ENCODE measurements at regions not wholly inside any gene's neighbourhood (a gene's known extent, or its start where the extent isn't known, plus 50 kb on each side); places are given as distances from the start of the nearest gene placed in this dataset.
A peak's percentile ranks its signal among the peaks of the same experiment; 100 is the strongest.
"Not testable (repeated sequence)": the region's sequence is repeated elsewhere in the genome, so short reads cannot be mapped to it uniquely, and the experiment has no call there.

DNA sequence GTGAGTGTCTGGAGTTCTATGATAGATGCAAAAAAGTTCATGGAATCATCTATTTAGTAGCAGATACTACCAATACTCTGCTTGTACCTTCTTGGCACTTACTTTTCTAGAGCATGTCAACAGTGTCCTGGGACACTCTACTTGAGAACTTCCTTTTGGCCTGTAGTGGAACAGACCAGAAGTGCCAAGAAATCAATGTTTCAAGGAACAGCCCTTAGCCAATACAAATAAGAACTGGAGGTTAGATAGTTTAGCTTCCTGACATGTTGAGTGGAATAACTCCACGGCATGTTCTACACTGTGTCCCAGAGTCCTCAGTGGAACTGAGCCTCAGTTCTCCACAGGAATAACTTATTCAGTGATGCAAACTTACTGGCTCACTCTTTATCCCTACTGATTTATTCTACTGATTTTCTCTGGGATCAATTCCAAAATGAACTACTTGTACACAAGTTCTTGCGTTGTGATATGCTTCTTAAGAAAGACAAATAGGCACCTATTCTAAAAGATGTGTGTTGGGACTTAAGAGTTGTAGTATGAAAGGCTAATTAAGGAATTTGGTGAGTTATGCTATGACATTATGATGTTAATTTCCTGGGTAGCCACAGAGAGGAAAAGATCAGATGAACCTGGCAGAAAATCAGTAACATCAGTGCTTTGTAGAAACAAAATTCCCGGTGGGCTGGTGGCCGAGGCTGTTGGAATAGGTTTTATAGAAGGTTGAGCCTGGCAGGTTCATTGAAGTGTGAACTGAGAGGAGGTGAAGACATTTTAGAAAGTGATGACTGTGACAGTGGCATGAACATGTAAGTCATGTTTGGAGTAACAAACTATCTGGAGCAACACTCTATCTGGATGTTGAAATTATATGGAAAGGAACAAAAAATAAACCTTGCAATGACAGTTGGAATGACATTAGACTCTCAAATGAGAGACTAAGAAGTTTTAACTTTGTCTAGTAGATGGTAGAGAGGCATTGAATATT is 101.8 kb upstream of the RBMS3 start:
- no peaks in the 10 kb centered on the region for H3K27me3 Mint-ChIP-seq
- peaks cover 6 to 11% of the 10 kb centered on the region in 2 donors for H3K9me3 Mint-ChIP-seq
- H3K4me3 Mint-ChIP-seq = no peak overlapping the region
- H3K27ac Mint-ChIP-seq = peak overlapping the region in 1 of 2 donors; percentile 19
- ATAC-seq (no peak), DNase-seq (no peak)
- H3K4me1 Mint-ChIP-seq = peaks cover 7% of the 10 kb centered on the region

DNA sequence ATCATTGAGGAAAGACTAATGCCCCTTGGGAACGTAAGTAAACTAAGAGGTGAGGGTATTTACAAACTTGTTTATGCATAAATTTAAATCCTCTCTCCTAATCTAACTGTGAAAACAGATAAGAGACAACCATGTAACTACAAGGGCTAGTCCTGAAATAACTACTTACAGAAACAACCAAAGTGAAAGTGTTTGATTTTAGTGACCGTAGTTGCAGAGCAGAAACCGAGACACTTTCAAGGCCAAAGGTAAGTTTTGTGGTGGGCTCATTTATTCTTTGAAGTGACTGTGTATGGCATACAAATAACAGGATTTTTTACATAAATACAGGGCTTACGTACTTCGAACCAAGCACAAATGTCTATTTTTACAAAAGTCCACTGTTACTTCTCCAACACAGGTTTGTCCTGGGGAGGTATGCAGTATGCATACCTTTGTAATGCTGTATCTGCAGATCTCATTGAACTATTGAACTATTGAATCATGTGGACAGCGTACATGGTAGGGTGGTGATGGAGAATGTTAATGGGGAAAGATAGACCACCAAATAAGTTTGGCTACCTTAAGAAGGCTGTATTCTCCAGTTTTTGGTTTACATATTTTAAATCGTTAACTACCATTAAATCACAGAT is 99.6 kb upstream of the RBMS3 start:
- peaks cover 12% of the 10 kb centered on the region for H3K4me1 Mint-ChIP-seq
- no peak overlapping the region for H3K27ac Mint-ChIP-seq
- no peaks in the 10 kb centered on the region for H3K9me3 Mint-ChIP-seq
- ATAC-seq (no peak), DNase-seq (no peak)
- no peak overlapping the region for H3K4me3 Mint-ChIP-seq
- no peaks in the 10 kb centered on the region for H3K27me3 Mint-ChIP-seq

DNA sequence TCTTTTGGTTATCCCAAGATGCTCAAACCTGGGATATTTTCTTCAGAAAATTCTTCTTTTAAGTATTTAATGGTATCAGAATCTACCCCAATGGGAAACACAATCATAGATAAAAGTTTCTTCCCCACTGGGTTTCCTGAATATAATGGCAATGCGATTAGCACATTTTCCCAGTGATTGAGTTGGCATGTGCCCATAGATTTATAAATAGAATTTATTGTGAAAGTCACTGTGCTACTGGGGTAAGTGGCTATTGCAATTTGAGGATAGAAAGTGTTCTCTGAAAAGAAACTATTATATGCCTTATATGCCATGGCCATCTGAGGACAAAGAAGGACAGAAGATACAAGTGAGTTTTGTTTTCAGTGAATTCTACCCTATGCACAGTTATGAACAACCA is 99.0 kb upstream of the RBMS3 start:
- ATAC-seq (no peak), DNase-seq (no peak)
- Mint-ChIP-seq H3K27me3 (no peaks in the 10 kb centered on the region), H3K4me1 (peaks cover 17% of the 10 kb centered on the region), H3K27ac (no peak overlapping the region), H3K9me3 (no peaks in the 10 kb centered on the region), H3K4me3 (no peak overlapping the region)

DNA sequence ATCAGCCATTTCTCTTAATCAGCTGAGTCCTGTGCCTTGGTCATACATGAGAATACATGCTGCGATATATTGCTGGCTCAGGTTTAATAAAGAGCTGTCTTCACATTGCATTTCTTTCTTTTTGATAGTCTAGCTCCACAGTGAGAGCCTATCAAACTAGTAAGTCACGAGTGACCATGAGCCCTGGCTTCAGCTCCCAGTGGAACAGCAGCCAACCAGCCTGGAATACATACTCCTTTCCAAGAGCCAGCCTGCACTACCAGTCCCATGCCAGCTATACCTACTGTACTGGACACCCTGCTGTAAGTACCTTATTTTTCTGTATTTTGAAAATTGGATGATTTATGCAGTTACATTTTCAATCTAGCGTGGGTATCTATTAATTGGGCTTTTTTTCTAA is 98.0 kb upstream of the RBMS3 start:
- not testable (repeated sequence) for H3K4me3 Mint-ChIP-seq, H3K9me3 Mint-ChIP-seq, H3K27me3 Mint-ChIP-seq, DNase-seq, ATAC-seq
- peaks cover 22% of the 10 kb centered on the region for H3K4me1 Mint-ChIP-seq
- peak overlapping the region; percentile 54 to 84 for H3K27ac Mint-ChIP-seq

GRCh38 chr3:29183346-29184087 is 97.4 kb upstream of the RBMS3 start:
- peaks cover 22% of the 10 kb centered on the region for H3K4me1 Mint-ChIP-seq
- no peaks in the 10 kb centered on the region for H3K9me3 Mint-ChIP-seq
- peak overlapping the region in 1 of 2 donors; percentile 2 for H3K4me3 Mint-ChIP-seq
- DNase-seq = peak; percentile 21 to 64
- ATAC-seq = peak; percentile 87
- peak overlapping the region; percentile 54 to 84 for H3K27ac Mint-ChIP-seq
- H3K27me3 Mint-ChIP-seq = no peaks in the 10 kb centered on the region

GRCh38 chr3:29185706-29186105 is 95.2 kb upstream of the RBMS3 start:
- no peaks in the 10 kb centered on the region for H3K27me3 Mint-ChIP-seq

DNA sequence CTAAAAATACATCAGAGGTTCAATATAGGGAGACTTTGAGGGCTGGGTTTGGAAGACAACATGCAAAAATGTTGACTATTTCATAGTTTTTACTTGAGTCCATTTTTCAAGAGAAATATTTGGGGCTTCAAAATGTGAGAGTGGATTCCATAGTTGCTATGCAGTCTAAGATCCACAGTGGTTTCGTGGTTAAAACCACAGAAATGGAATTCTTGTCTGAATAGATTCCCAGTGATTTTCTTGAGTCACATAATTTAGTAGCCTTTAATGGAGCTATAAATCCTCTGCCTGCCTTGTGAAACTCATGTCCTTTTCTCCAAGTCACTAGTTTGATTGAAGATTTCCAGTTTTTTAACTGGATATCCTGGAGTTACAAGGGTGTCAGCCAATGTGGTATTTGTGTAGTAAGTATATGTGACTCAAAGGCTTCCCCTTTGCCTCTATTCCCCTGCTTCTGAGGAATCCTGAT is 94.7 kb upstream of the RBMS3 start:
- H3K27ac Mint-ChIP-seq = no peak overlapping the region
- DNase-seq (no peak), ATAC-seq (no peak)
- H3K27me3 Mint-ChIP-seq = no peaks in the 10 kb centered on the region
- H3K4me3 Mint-ChIP-seq = no peak overlapping the region
- peaks cover 22% of the 10 kb centered on the region for H3K4me1 Mint-ChIP-seq
- peaks cover 0 to 3% of the 10 kb centered on the region in 2 donors for H3K9me3 Mint-ChIP-seq

More at GRCh38 chr3:29185706-29186105, 95.2 kb upstream of the RBMS3 start:
- Mint-ChIP-seq H3K4me1 (peaks cover 22% of the 10 kb centered on the region), H3K27ac (peak overlapping the region in 1 of 2 donors; percentile 52), H3K9me3 (no peaks in the 10 kb centered on the region), H3K4me3 (no peak overlapping the region)
- DNase-seq (no peak), ATAC-seq (no peak)

DNA sequence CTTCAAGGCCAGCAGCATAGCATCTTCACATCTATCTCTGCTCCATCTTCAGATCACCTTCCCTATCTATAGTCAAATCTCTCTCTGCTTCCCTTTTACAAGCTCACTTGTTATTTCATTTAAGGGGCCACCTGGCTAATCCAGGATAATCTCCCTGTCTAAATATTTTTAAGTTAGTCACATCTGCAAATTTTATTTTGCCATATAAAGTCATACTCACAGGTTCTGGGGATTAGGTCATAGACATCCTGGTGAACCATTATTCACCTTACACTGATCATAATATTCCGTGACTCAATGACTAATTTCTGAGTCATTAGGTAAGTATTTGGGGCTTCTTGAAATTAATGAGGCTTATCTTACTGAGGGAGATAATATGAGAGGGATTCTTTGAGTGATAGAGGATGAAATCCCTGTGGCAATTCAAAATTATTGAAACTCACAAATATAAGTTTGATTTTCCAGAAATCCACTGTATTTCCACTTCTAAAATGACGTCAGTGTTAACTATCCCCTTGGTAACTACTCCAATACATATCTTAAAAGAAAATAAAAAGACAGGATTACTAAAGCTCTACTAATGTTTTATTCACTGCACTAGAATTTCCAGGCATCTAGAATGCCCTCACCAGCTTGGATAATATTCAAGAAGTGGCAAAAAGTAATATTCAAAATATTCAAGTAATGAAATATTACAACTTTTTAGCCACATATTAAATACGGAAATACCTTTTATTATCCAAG is 93.7 kb upstream of the RBMS3 start:
- H3K9me3 Mint-ChIP-seq = peaks cover 0 to 13% of the 10 kb centered on the region in 2 donors
- ATAC-seq = peak; percentile 38
- H3K27ac Mint-ChIP-seq = peak overlapping the region in 1 of 2 donors; percentile 73
- H3K4me3 Mint-ChIP-seq = peak overlapping the region in 1 of 2 donors; percentile 30
- peaks cover 22% of the 10 kb centered on the region for H3K4me1 Mint-ChIP-seq
- H3K27me3 Mint-ChIP-seq = no peaks in the 10 kb centered on the region
- DNase-seq = no peak

- DNase-seq (no peak), ATAC-seq (no peak)
- Mint-ChIP-seq H3K27me3 (no peaks in the 10 kb centered on the region), H3K4me1 (peaks cover 16% of the 10 kb centered on the region), H3K4me3 (no peak overlapping the region), H3K9me3 (peaks cover 0 to 22% of the 10 kb centered on the region in 2 donors), H3K27ac (no peak overlapping the region)
These were observed 91.5 kb upstream of the RBMS3 start for GRCh38 chr3:29189328-29189727.

- ATAC-seq (no peak), DNase-seq (no peak)
- H3K9me3 Mint-ChIP-seq = peaks cover 9 to 23% of the 10 kb centered on the region in 2 donors
- no peak overlapping the region for H3K4me3 Mint-ChIP-seq
- H3K4me1 Mint-ChIP-seq = no peaks in the 10 kb centered on the region
- no peaks in the 10 kb centered on the region for H3K27me3 Mint-ChIP-seq
- H3K27ac Mint-ChIP-seq = no peak overlapping the region
These were observed 86.7 kb upstream of the RBMS3 start for GRCh38 chr3:29194139-29194538.

GRCh38 chr3:29195056-29195455 is 85.8 kb upstream of the RBMS3 start:
- Mint-ChIP-seq H3K27me3 (no peaks in the 10 kb centered on the region), H3K27ac (no peak overlapping the region), H3K4me3 (no peak overlapping the region), H3K9me3 (peaks cover 9 to 23% of the 10 kb centered on the region in 2 donors), H3K4me1 (no peaks in the 10 kb centered on the region)
- no peak for ATAC-seq
- DNase-seq = no peak

GRCh38 chr3:29201604-29202003 is 79.3 kb upstream of the RBMS3 start:
- Mint-ChIP-seq H3K4me3 (no peak overlapping the region), H3K9me3 (no peaks in the 10 kb centered on the region), H3K4me1 (no peaks in the 10 kb centered on the region), H3K27me3 (no peaks in the 10 kb centered on the region), H3K27ac (no peak overlapping the region)
- DNase-seq (no peak), ATAC-seq (no peak)

DNA sequence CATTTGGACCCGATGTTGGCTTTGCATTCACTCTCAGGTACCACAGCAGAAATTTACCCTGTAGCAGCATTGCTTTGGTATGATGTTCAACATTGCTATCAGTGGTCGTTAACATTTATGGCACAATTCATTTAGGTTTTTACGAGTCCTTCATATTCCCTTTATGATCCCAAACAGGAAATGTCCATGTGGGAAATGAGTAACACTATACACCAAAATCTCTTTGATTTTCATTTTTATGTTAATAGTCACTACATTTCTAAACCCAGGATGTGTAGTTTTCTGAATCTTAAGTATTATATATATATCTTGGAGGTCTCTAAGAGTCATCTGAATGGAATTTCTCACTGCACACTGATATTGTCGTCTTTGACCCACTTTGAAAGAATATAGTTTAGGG is 78.5 kb upstream of the RBMS3 start:
- ATAC-seq = no peak
- Mint-ChIP-seq H3K9me3 (no peaks in the 10 kb centered on the region), H3K27ac (no peak overlapping the region)

DNA sequence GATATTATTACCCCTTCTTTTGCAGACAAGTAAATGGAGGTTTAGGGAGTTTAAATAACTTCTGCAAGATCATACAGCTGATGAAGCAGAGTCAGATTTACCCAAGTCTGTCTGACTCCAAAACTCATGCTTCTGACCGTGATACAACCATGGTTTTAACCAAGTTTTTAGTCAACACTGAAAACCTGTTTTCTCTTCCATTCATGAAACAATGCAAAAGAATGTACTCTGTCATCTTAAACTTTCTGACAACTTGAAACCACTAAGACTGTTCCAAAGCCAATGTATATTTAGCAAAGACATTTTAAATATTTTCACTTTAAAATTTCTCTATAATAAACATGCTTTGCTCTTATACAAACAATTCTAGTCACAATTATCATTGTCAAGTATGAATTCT is 77.0 kb upstream of the RBMS3 start:
- Mint-ChIP-seq H3K9me3 (no peaks in the 10 kb centered on the region), H3K4me1 (no peaks in the 10 kb centered on the region), H3K4me3 (no peak overlapping the region), H3K27ac (no peak overlapping the region), H3K27me3 (no peaks in the 10 kb centered on the region)
- DNase-seq = no peak
- no peak for ATAC-seq

More for the DNA sequence above, 78.5 kb upstream of the RBMS3 start:
- DNase-seq = no peak
- no peaks in the 10 kb centered on the region for H3K4me1 Mint-ChIP-seq
- H3K4me3 Mint-ChIP-seq = no peak overlapping the region
- H3K27me3 Mint-ChIP-seq = no peaks in the 10 kb centered on the region

GRCh38 chr3:29207427-29207826 is 73.4 kb upstream of the RBMS3 start:
- DNase-seq = no peak
- Mint-ChIP-seq H3K4me3 (no peak overlapping the region), H3K4me1 (peaks cover under 1% of the 10 kb centered on the region), H3K9me3 (peaks cover 0 to 2% of the 10 kb centered on the region in 2 donors), H3K27ac (no peak overlapping the region), H3K27me3 (no peaks in the 10 kb centered on the region)
- ATAC-seq = no peak
